HepG2 (cell line): ENCODE measurements at regions not wholly inside any gene's neighbourhood (a gene's known extent, or its start where the extent isn't known, plus 50 kb on each side); places are given as distances from the start of the nearest gene placed in this dataset.

Experiments used
- BHLHE40 ChIP-seq: IDR thresholded peaks from 2 replicates; pipeline ENCODE4 v1.6.1; 2011; ENCODE audit warnings: low read length, improper control_type of control experiment
- CHD4 ChIP-seq: fragments of 200-600 bp; sonication (generic); IDR thresholded peaks from 2 replicates; pipeline ENCODE4 v1.7.0; 2017; ENCODE audit warnings: mild to moderate bottlenecking, low read length, borderline replicate concordance
- GABPB1 ChIP-seq: IDR thresholded peaks from 2 replicates; pipeline ENCODE4 v1.6.1; 2016; ENCODE audit warnings: mild to moderate bottlenecking, missing genetic modification reagents, moderate library complexity, missing compliant biosample characterization
- KDM5B ChIP-seq: sonication (generic); formaldehyde crosslinking; IDR thresholded peaks from 2 replicates; pipeline ENCODE4 v1.4.0; 2020; ENCODE audit warnings: missing genetic modification reagents, mild to moderate bottlenecking, borderline replicate concordance
- NKX3-1 ChIP-seq: sonication (generic); formaldehyde crosslinking; IDR thresholded peaks from 2 replicates; pipeline ENCODE4 v1.5.0; 2020; ENCODE audit warnings: missing genetic modification reagents
- NR2C2 ChIP-seq: sonication (generic); formaldehyde crosslinking; IDR thresholded peaks from 2 replicates; pipeline ENCODE4 v1.4.0; 2020; ENCODE audit warnings: missing genetic modification reagents, mild to moderate bottlenecking, moderate library complexity, borderline replicate concordance
- NR2F1 ChIP-seq, 2 experiments: fragments of 450-650 bp in 1 of 2; formaldehyde crosslinking in 1 of 2; IDR thresholded peaks; 2 replicates each; pipeline versions ENCODE4 v1.5.0 to v1.6.1; 2016 to 2020; ENCODE audit warnings: mild to moderate bottlenecking in 1 of 2, missing compliant biosample characterization in 1 of 2, missing genetic modification reagents in 1 of 2, moderate library complexity in 1 of 2
- NR2F6 ChIP-seq, 2 experiments: IDR thresholded peaks; 2 replicates each; pipeline ENCODE4 v1.6.1; 2016; ENCODE audit warnings: antibody characterized with exemption in 1 of 2, mild to moderate bottlenecking in 1 of 2
- RBM39 ChIP-seq: fragments of 200-400 bp; formaldehyde crosslinking; IDR thresholded peaks from one replicate; pipeline ENCODE4 v1.6.1; 2018; ENCODE audit warnings: antibody characterized with exemption, mild to moderate bottlenecking, low read depth, low read length; ENCODE audit not compliant: poor library complexity, severe bottlenecking
- RFX5 ChIP-seq: IDR thresholded peaks from 2 replicates; pipeline ENCODE4 v1.6.1; 2011; ENCODE audit warnings: low read depth, low read length, improper control_type of control experiment
- RFXANK ChIP-seq: IDR thresholded peaks from 2 replicates; pipeline ENCODE4 v1.6.1; 2016
- SALL1 ChIP-seq: sonication (generic); formaldehyde crosslinking; IDR thresholded peaks from 2 replicates; pipeline ENCODE4 v1.8.0; 2022; ENCODE audit warnings: mild to moderate bottlenecking, missing genetic modification reagents
- TGIF2 ChIP-seq: IDR thresholded peaks from 2 replicates; pipeline ENCODE4 v1.6.1; 2016; ENCODE audit warnings: control low read depth, missing compliant biosample characterization
- TOE1 ChIP-seq: sonication (generic); formaldehyde crosslinking; IDR thresholded peaks from 2 replicates; pipeline ENCODE4 v1.4.0; 2020; ENCODE audit warnings: mild to moderate bottlenecking, missing genetic modification reagents
- ZKSCAN8 ChIP-seq: IDR thresholded peaks from 2 replicates; pipeline ENCODE4 v1.6.1; 2016; ENCODE audit warnings: borderline replicate concordance, missing genetic modification reagents, missing compliant biosample characterization
- ZNF160 ChIP-seq: sonication (generic); formaldehyde crosslinking; IDR thresholded peaks from 2 replicates; pipeline ENCODE4 v1.8.0; 2022; ENCODE audit warnings: mild to moderate bottlenecking, inconsistent platforms, missing genetic modification reagents
- ZNF232 ChIP-seq: sonication (generic); formaldehyde crosslinking; IDR thresholded peaks from 2 replicates; pipeline ENCODE4 v1.4.0; 2020; ENCODE audit warnings: missing genetic modification reagents, borderline replicate concordance
- ZNF256 ChIP-seq: sonication (generic); formaldehyde crosslinking; conservative IDR thresholded peaks from 2 replicates; pipeline ENCODE4 v1.4.0; 2020; ENCODE audit warnings: missing genetic modification reagents
- ZNF572 ChIP-seq: sonication (generic); formaldehyde crosslinking; IDR thresholded peaks from 2 replicates; pipeline ENCODE4 v1.5.1; 2020; ENCODE audit warnings: mild to moderate bottlenecking, missing genetic modification reagents
- ZNF616 ChIP-seq: sonication (generic); formaldehyde crosslinking; IDR thresholded peaks from 2 replicates; pipeline ENCODE4 v1.5.0; 2020; ENCODE audit warnings: low read depth, mild to moderate bottlenecking, missing genetic modification reagents
- ZNF644 ChIP-seq: IDR thresholded peaks from 2 replicates; pipeline ENCODE4 v1.6.1; 2016; ENCODE audit warnings: low read depth
- TF ChIP-seq, protein P1 (sequence below): sonication (generic); formaldehyde crosslinking; IDR thresholded peaks from 2 replicates; pipeline ENCODE4 v1.4.0; 2020; ENCODE audit warnings: missing genetic modification reagents
- TF ChIP-seq, protein P2 (sequence below): sonication (generic); formaldehyde crosslinking; IDR thresholded peaks from 2 replicates; pipeline ENCODE4 v1.9.0; 2021; ENCODE audit warnings: missing genetic modification reagents, borderline replicate concordance
- TF ChIP-seq, protein P3 (sequence below): sonication (generic); formaldehyde crosslinking; IDR thresholded peaks from 2 replicates; pipeline ENCODE4 v1.5.1; 2020; ENCODE audit warnings: mild to moderate bottlenecking, missing genetic modification reagents, moderate library complexity
- TF ChIP-seq, protein P4 (sequence below): IDR thresholded peaks from 2 replicates; pipeline ENCODE4 v1.6.1; 2012; ENCODE audit warnings: low read depth, low read length, improper control_type of control experiment

DNA sequence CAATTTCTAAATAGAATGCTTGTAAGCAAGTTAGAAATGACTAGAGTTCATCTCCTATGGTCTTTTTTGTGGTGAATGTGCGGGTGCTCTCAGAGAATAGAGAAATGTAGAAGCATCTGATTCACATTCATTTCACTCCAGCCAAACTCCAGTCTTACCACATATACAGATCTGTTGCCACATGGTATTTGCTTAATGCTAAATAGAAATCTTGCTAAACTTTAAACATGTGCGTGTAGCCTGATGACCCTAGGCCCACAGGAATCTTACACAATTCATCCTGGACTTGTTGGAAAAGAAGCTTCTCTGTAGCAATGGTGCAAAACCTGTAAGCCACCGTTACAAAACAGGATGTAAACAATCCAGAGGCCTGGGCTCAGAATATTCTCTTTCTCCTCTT lies 135.2 kb downstream of the PCSK1 start (continued):
- TF ChIP-seq, protein P1, sequence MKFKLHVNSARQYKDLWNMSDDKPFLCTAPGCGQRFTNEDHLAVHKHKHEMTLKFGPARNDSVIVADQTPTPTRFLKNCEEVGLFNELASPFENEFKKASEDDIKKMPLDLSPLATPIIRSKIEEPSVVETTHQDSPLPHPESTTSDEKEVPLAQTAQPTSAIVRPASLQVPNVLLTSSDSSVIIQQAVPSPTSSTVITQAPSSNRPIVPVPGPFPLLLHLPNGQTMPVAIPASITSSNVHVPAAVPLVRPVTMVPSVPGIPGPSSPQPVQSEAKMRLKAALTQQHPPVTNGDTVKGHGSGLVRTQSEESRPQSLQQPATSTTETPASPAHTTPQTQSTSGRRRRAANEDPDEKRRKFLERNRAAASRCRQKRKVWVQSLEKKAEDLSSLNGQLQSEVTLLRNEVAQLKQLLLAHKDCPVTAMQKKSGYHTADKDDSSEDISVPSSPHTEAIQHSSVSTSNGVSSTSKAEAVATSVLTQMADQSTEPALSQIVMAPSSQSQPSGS (CRISPR knock-in tag), result peak; percentile 86
- TF ChIP-seq RFX5 (no peak), ZNF572 (CRISPR knock-in tag) (no peak), ZNF232 (CRISPR knock-in tag) (no peak), SALL1 (CRISPR knock-in tag) (peak; percentile 89; the same call in 1 of the 2 replicates), BHLHE40 (peak; percentile 68), ZNF616 (CRISPR knock-in tag) (no peak), ZNF644 (CRISPR knock-in tag) (peak; percentile 90), RBM39 (no peak), CHD4 (no peak; the same call in 1 of the 2 replicates), TGIF2 (CRISPR knock-in tag) (peak; percentile 90), NKX3-1 (CRISPR knock-in tag) (peak; percentile 67; the same call in 1 of the 2 replicates), RFXANK (CRISPR knock-in tag) (0 out of 2 replicates have a peak, but pooled peaks have one; percentile 35), ZNF256 (CRISPR knock-in tag) (no peak), GABPB1 (CRISPR knock-in tag) (peak; percentile 51; the same call in 1 of the 2 replicates), NR2C2 (peak; percentile 85), NR2F1 (CRISPR knock-in tag; IDR thresholded peaks at IDR 0.05) (peak; percentile 85 to 90), ZKSCAN8 (CRISPR knock-in tag) (peak; percentile 86; the same call in 1 of the 2 replicates), ZNF160 (CRISPR knock-in tag) (peak; percentile 58; the same call in 1 of the 2 replicates), NR2F6 (IDR thresholded peaks at IDR 0.05) (peak; percentile 90), NR2F6 (CRISPR knock-in tag; IDR thresholded peaks at IDR 0.05) (peak; percentile 91), TOE1 (CRISPR knock-in tag) (0 out of 2 replicates have a peak, but pooled peaks have one; percentile 69), KDM5B (no peak)
- TF ChIP-seq, protein P2, sequence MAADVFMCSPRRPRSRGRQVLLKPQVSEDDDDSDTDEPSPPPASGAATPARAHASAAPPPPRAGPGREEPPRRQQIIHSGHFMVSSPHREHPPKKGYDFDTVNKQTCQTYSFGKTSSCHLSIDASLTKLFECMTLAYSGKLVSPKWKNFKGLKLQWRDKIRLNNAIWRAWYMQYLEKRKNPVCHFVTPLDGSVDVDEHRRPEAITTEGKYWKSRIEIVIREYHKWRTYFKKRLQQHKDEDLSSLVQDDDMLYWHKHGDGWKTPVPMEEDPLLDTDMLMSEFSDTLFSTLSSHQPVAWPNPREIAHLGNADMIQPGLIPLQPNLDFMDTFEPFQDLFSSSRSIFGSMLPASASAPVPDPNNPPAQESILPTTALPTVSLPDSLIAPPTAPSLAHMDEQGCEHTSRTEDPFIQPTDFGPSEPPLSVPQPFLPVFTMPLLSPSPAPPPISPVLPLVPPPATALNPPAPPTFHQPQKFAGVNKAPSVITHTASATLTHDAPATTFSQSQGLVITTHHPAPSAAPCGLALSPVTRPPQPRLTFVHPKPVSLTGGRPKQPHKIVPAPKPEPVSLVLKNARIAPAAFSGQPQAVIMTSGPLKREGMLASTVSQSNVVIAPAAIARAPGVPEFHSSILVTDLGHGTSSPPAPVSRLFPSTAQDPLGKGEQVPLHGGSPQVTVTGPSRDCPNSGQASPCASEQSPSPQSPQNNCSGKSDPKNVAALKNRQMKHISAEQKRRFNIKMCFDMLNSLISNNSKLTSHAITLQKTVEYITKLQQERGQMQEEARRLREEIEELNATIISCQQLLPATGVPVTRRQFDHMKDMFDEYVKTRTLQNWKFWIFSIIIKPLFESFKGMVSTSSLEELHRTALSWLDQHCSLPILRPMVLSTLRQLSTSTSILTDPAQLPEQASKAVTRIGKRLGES, result peak; percentile 16; the same call in 1 of the 2 replicates
- TF ChIP-seq, protein P3, sequence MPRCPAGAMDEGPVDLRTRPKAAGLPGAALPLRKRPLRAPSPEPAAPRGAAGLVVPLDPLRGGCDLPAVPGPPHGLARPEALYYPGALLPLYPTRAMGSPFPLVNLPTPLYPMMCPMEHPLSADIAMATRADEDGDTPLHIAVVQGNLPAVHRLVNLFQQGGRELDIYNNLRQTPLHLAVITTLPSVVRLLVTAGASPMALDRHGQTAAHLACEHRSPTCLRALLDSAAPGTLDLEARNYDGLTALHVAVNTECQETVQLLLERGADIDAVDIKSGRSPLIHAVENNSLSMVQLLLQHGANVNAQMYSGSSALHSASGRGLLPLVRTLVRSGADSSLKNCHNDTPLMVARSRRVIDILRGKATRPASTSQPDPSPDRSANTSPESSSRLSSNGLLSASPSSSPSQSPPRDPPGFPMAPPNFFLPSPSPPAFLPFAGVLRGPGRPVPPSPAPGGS (CRISPR knock-in tag), result no peak
- TF ChIP-seq, protein P4, sequence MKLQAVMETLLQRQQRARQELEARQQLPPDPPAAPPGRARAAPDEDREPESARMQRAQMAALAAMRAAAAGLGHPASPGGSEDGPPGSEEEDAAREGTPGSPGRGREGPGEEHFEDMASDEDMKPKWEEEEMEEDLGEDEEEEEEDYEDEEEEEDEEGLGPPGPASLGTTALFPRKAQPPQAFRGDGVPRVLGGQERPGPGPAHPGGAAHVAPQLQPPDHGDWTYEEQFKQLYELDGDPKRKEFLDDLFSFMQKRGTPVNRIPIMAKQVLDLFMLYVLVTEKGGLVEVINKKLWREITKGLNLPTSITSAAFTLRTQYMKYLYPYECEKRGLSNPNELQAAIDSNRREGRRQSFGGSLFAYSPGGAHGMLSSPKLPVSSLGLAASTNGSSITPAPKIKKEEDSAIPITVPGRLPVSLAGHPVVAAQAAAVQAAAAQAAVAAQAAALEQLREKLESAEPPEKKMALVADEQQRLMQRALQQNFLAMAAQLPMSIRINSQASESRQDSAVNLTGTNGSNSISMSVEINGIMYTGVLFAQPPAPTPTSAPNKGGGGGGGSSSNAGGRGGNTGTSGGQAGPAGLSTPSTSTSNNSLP, result peak; percentile 96
